H1 (cell line): ENCODE measurements at regions not wholly inside any gene's neighbourhood (a gene's known extent, or its start where the extent isn't known, plus 50 kb on each side); places are given as distances from the start of the nearest gene placed in this dataset.

ENCODE experiments used
- CTCF ChIA-PET: fragments of 300-600 bp; sonication (Branson Sonifier 250); formaldehyde crosslinking; loops from one replicate; lab custom pipeline; 2021; ENCODE audit not compliant: partially characterized antibody; lab: Charles Lee
- POLR2A ChIA-PET: fragments of 300-600 bp; sonication (Branson Sonifier 250); formaldehyde crosslinking; loops from one replicate; lab custom pipeline; 2021; ENCODE audit warnings: inconsistent platforms; ENCODE audit not compliant: partially characterized antibody; lab: Charles Lee
- DNase-seq, 2 experiments: peaks; one replicate each; pipeline versions ENCODE4 v3.0.0 to v3.0.0-alpha.2; 2010 to 2022; ENCODE audit warnings: low spot score in 2 of 2, low read depth in 1 of 2, mixed read lengths in 1 of 2
- FAIRE-seq: peaks from 2 replicates; lab custom pipeline; 2011; peaks lifted over from hg19 to GRCh38; lab: Jason Lieb, UNC
- H2AFZ ChIP-seq: 2 replicates; pipeline ENCODE4 v1.8.1; 2012; ENCODE audit warnings: low read length, inconsistent platforms
- H2AK5ac ChIP-seq: 2 replicates; pipeline ENCODE4 v1.6.1; 2013; ENCODE audit warnings: low read depth, low read length
- H2BK120ac ChIP-seq: replicated peaks from 2 replicates; pipeline ENCODE3; 2013; ENCODE audit warnings: low read depth, low read length, inconsistent platforms
- H2BK12ac ChIP-seq: 2 replicates; pipeline ENCODE4 v1.6.1; 2013; ENCODE audit warnings: low read depth, low read length
- H2BK15ac ChIP-seq: 2 replicates; pipeline ENCODE4 v1.6.1; 2013; ENCODE audit warnings: low read length
- H2BK20ac ChIP-seq: 2 replicates; pipeline ENCODE4 v1.6.1; 2013; ENCODE audit warnings: low read length
- H2BK5ac ChIP-seq: 2 replicates; pipeline ENCODE4 v1.6.1; 2013; ENCODE audit warnings: low read depth, low read length
- H3K14ac ChIP-seq: 2 replicates; pipeline ENCODE4 v1.6.1; 2013; ENCODE audit warnings: inconsistent platforms; ENCODE audit not compliant: insufficient read length
- H3K18ac ChIP-seq: 2 replicates; pipeline ENCODE4 v1.6.1; 2013; ENCODE audit warnings: low read length; ENCODE audit errors: extremely low read depth
- H3K23ac ChIP-seq: 2 replicates; pipeline ENCODE4 v1.6.1; 2013; ENCODE audit warnings: inconsistent platforms; ENCODE audit not compliant: insufficient read length
- H3K23me2 ChIP-seq: 2 replicates; pipeline ENCODE4 v1.6.1; 2013; ENCODE audit warnings: low read depth, low read length
- H3K27ac ChIP-seq: 2 replicates; pipeline ENCODE4 v1.6.1; 2011; ENCODE audit warnings: low read depth, low read length, inconsistent platforms
- H3K27me3 ChIP-seq, 4 experiments: replicated peaks in 1 of 4; 1 replicate in 1 of 4; 2 replicates in 3 of 4; pipeline versions ENCODE4 v1.6.1 to v1.8.1; 2011 to 2013; ENCODE audit warnings: low read length in 3 of 4, mild to moderate bottlenecking in 3 of 4, inconsistent platforms in 2 of 4, mixed read lengths in 2 of 4, moderate library complexity in 1 of 4; ENCODE audit not compliant: control insufficient read depth in 3 of 4, insufficient read depth in 3 of 4; ENCODE audit errors: extremely low read depth in 1 of 4
- H3K36me3 ChIP-seq, 4 experiments: 2 replicates each; pipeline versions ENCODE4 v1.6.1 to v1.8.1; 2011 to 2013; ENCODE audit warnings: mild to moderate bottlenecking in 4 of 4, low read length in 3 of 4, moderate library complexity in 2 of 4, control low read depth in 1 of 4, inconsistent platforms in 1 of 4; ENCODE audit not compliant: insufficient read depth in 4 of 4, control insufficient read depth in 2 of 4
- H3K4ac ChIP-seq: replicated peaks from 2 replicates; pipeline ENCODE3; 2013; ENCODE audit warnings: low read length, low read depth, mixed read lengths, inconsistent platforms; ENCODE audit not compliant: insufficient read length
- H3K4me1 ChIP-seq, 4 experiments: replicated peaks in 1 of 4; 1 replicate in 1 of 4; 2 replicates in 3 of 4; pipeline versions ENCODE4 v1.6.1 to v1.8.1; 2011 to 2013; ENCODE audit warnings: low read length in 3 of 4, inconsistent platforms in 2 of 4, mixed read lengths in 1 of 4; ENCODE audit not compliant: insufficient read depth in 4 of 4, control insufficient read depth in 3 of 4
- H3K4me2 ChIP-seq, 2 experiments: 2 replicates each; pipeline versions ENCODE4 v1.6.1 to v1.8.1; 2011 to 2013; ENCODE audit warnings: low read depth in 2 of 2, low read length in 2 of 2, control low read depth in 1 of 2, inconsistent platforms in 1 of 2, mild to moderate bottlenecking in 1 of 2; ENCODE audit not compliant: insufficient read depth in 1 of 2
- H3K4me3 ChIP-seq, 4 experiments: fragments of 200-600, 300-600 bp in 1 of 4; sonication (generic), shearing (Covaris generic), sonication (Bioruptor Twin) in 1 of 4; 2 replicates each; pipeline versions ENCODE4 v1.5.1 to v1.8.1; 2011 to 2016; ENCODE audit warnings: low read length in 4 of 4, low read depth in 3 of 4, control low read depth in 2 of 4, inconsistent platforms in 2 of 4, mild to moderate bottlenecking in 2 of 4, mixed read lengths in 1 of 4, moderate library complexity in 1 of 4; ENCODE audit not compliant: insufficient read depth in 2 of 4; ENCODE audit errors: extremely low read depth in 1 of 4
- H3K56ac ChIP-seq: replicated peaks from 2 replicates; pipeline ENCODE3; 2013; ENCODE audit warnings: low read depth, mild to moderate bottlenecking, mixed read lengths, low read length, inconsistent platforms; ENCODE audit not compliant: insufficient read length
- H3K79me1 ChIP-seq: 2 replicates; pipeline ENCODE4 v1.6.1; 2013; ENCODE audit warnings: low read depth, low read length, control low read depth
- H3K79me2 ChIP-seq, 2 experiments: 2 replicates each; pipeline versions ENCODE4 v1.6.1 to v1.8.1; 2012 to 2013; ENCODE audit warnings: low read length in 2 of 2, mild to moderate bottlenecking in 2 of 2, inconsistent platforms in 1 of 2; ENCODE audit not compliant: insufficient read depth in 2 of 2, control insufficient read depth in 1 of 2
- H3K9ac ChIP-seq, 4 experiments: replicated peaks in 1 of 4; 1 replicate in 1 of 4; 2 replicates in 3 of 4; pipeline versions ENCODE4 v1.6.1 to v1.8.1; 2011 to 2013; ENCODE audit warnings: low read depth in 3 of 4, low read length in 3 of 4, control low read depth in 2 of 4, mild to moderate bottlenecking in 2 of 4, moderate library complexity in 2 of 4, inconsistent platforms in 1 of 4; ENCODE audit errors: extremely low read depth in 1 of 4
- H3K9me3 ChIP-seq, 2 experiments: 2 replicates each; pipeline versions ENCODE4 v1.6.1 to v1.8.1; 2012 to 2013; ENCODE audit warnings: mild to moderate bottlenecking in 2 of 2, moderate library complexity in 2 of 2, control low read depth in 1 of 2, inconsistent platforms in 1 of 2, low read depth in 1 of 2, low read length in 1 of 2, mixed read lengths in 1 of 2; ENCODE audit not compliant: insufficient read depth in 2 of 2
- H4K20me1 ChIP-seq, 2 experiments: replicated peaks in 1 of 2; 2 replicates each; pipeline versions ENCODE3 to v1.8.1; 2011 to 2013; ENCODE audit warnings: inconsistent platforms in 2 of 2, low read length in 2 of 2, mild to moderate bottlenecking in 1 of 2; ENCODE audit not compliant: insufficient read depth in 2 of 2, control insufficient read depth in 1 of 2
- H4K5ac ChIP-seq: 2 replicates; pipeline ENCODE4 v1.6.1; 2013; ENCODE audit warnings: low read length, low read depth, mixed read lengths, inconsistent platforms; ENCODE audit not compliant: insufficient read length
- H4K8ac ChIP-seq: 2 replicates; pipeline ENCODE4 v1.8.0; 2013; ENCODE audit warnings: mild to moderate bottlenecking, moderate library complexity, low read length, inconsistent platforms; ENCODE audit not compliant: insufficient read depth; ENCODE audit errors: extremely low read depth
- H4K91ac ChIP-seq: replicated peaks from 2 replicates; pipeline ENCODE3; 2013; ENCODE audit warnings: low read length, mixed read lengths, inconsistent platforms; ENCODE audit not compliant: insufficient read length
- BCL11A ChIP-seq, 2 experiments: IDR thresholded peaks; one replicate each; pipeline ENCODE4 v1.6.1; 2011; ENCODE audit warnings: low read depth in 2 of 2, low read length in 2 of 2, mild to moderate bottlenecking in 2 of 2
- FOSL1 ChIP-seq: IDR thresholded peaks from 2 replicates; pipeline ENCODE4 v1.6.1; 2011; ENCODE audit warnings: mild to moderate bottlenecking, low read depth, low read length, moderate library complexity; ENCODE audit not compliant: insufficient read depth
- GABPA ChIP-seq: IDR thresholded peaks from 2 replicates; pipeline ENCODE4 v1.6.1; 2011; ENCODE audit warnings: mild to moderate bottlenecking, low read length, moderate library complexity, borderline replicate concordance; ENCODE audit not compliant: insufficient read depth
- HDAC6 ChIP-seq: IDR thresholded peaks from one replicate; pipeline ENCODE4 v1.7.1; 2012; ENCODE audit warnings: low read depth, mild to moderate bottlenecking, inconsistent platforms, low read length, moderate library complexity
- JUND ChIP-seq: IDR thresholded peaks from 2 replicates; pipeline ENCODE4 v1.6.1; 2011; ENCODE audit warnings: mild to moderate bottlenecking, improper control_type of control experiment, low read length
- RBBP5 ChIP-seq: IDR thresholded peaks from 2 replicates; pipeline ENCODE4 v1.7.1; 2012; ENCODE audit warnings: low read depth, mild to moderate bottlenecking, inconsistent platforms, low read length, moderate library complexity, borderline replicate concordance
- RXRA ChIP-seq: IDR thresholded peaks from 2 replicates; pipeline ENCODE4 v1.6.1; 2011; ENCODE audit warnings: low read depth, mild to moderate bottlenecking, low read length, moderate library complexity; ENCODE audit not compliant: insufficient read depth
- SAP30 ChIP-seq: fragments of 300-600 bp; sonication (generic); IDR thresholded peaks from 2 replicates; pipeline ENCODE4 v1.7.1; 2012; ENCODE audit warnings: low read length, moderate library complexity, mild to moderate bottlenecking, inconsistent platforms; ENCODE audit not compliant: insufficient read depth, insufficient replicate concordance
- WGBS, 2 experiments: shearing (Covaris generic) in 1 of 2; methylation state at CpG; one replicate each; pipeline versions ENCODE4 v1.1.6 to v1.1.7; 2013 to 2015; ENCODE audit warnings: low lambda C conversion rate in 2 of 2, mixed read lengths in 2 of 2, inconsistent platforms in 1 of 2, low coverage in 1 of 2, missing lambda C conversion rate in 1 of 2; ENCODE audit not compliant: insufficient replicate concordance in 2 of 2, insufficient coverage in 1 of 2, insufficient read length in 1 of 2; ENCODE audit errors: extremely low coverage in 1 of 2, missing lambda C conversion rate in 1 of 2; 5-methylcytosine and 5-hydroxymethylcytosine counted together

DNA sequence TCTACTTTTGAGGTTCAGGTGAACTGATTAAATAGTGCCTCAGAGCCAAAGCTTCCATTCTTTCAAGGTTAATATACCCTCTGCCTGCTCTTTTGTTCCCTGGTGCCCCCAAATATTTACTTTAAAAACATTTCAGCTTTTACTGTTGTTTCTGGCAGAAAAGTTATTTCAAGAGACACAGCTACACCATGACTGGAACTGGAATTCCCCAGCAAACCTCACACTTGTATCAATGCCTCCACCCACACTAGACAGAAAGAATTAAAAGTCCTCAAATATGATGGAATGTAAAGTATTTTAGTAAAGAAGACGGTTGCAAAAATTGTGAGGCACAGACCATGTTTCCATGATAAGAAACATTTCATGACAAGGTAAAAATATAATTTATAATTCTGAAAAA, 720.2 kb upstream of the TYRP1 start:
- no peak overlapping the region for H3K4me3 ChIP-seq
- POLR2A ChIA-PET, result no interaction called here

More for the DNA sequence above, 720.2 kb upstream of the TYRP1 start:
- Histone ChIP-seq H2BK12ac (no peak overlapping the region), H3K27ac (no peak overlapping the region), H3K23me2 (no peaks in the 10 kb centered on the region), H2AFZ (no peak overlapping the region), H3K9ac (no peak overlapping the region), H3K27me3 (no peaks in the 10 kb centered on the region), H2BK15ac (no peak overlapping the region), H3K4me2 (no peak overlapping the region), H2BK5ac (no peak overlapping the region), H3K79me2 (no peaks in the 10 kb centered on the region), H4K8ac (no peak overlapping the region), H3K14ac (no peak overlapping the region), H4K20me1 (no peaks in the 10 kb centered on the region), H2BK120ac (no peak overlapping the region), H3K18ac (no peak overlapping the region), H2BK20ac (no peak overlapping the region), H3K23ac (no peak overlapping the region), H3K79me1 (no peaks in the 10 kb centered on the region), H3K36me3 (no peaks in the 10 kb centered on the region), H4K91ac (no peak overlapping the region), H3K4me1 (no peaks in the 10 kb centered on the region), H4K5ac (no peak overlapping the region), H3K9me3 (no peaks in the 10 kb centered on the region), H2AK5ac (no peak overlapping the region), H3K56ac (no peak overlapping the region), H3K4ac (no peak overlapping the region)
- CTCF ChIA-PET, result no interaction called here
- TF ChIP-seq RXRA, result no peak
- TF ChIP-seq GABPA, result no peak
- TF ChIP-seq HDAC6, result no peak
- TF ChIP-seq RBBP5, result no peak
- no peak for TF ChIP-seq BCL11A (IDR thresholded peaks at IDR 0.05; ENCODE audit: low read depth in 2 of 2, low read length in 2 of 2)
- TF ChIP-seq FOSL1, result no peak
- TF ChIP-seq SAP30, result no peak
- TF ChIP-seq JUND, result no peak
- 88% methylated on average over 1 of the region's 1 CpG; no CpG with 5 or more reads in 1 of the 2 experiments for WGBS, 2 experiments
- FAIRE-seq (no peak), DNase-seq (no peak)
